GM12875 (cell line): ENCODE measurements at regions not wholly inside any gene's neighbourhood (a gene's known extent, or its start where the extent isn't known, plus 50 kb on each side); places are given as distances from the start of the nearest gene placed in this dataset.
"Not testable (repeated sequence)": the region's sequence is repeated elsewhere in the genome, so short reads cannot be mapped to it uniquely, and the experiment has no call there.

Source experiments
- H3K4me3 ChIP-seq: one replicate; pipeline ENCODE4 v1.5.1; 2011; ENCODE audit warnings: low read depth, low read length, control low read depth
- CTCF ChIP-seq: IDR thresholded peaks from 2 replicates; pipeline ENCODE4 v1.5.1; 2011; ENCODE audit warnings: low read depth, mild to moderate bottlenecking, control low read depth, inconsistent platforms, low read length, moderate library complexity, borderline replicate concordance; ENCODE audit not compliant: insufficient read depth

GRCh38 chr9:84513979-84514378 is 155.6 kb upstream of the NTRK2 start:
- TF ChIP-seq CTCF = no peak

GRCh38 chr9:84514421-84514820 is 155.1 kb upstream of the NTRK2 start:
- no peak overlapping the region for H3K4me3 ChIP-seq
- no peak for TF ChIP-seq CTCF

More at GRCh38 chr9:84513979-84514378, 155.6 kb upstream of the NTRK2 start:
- H3K4me3 ChIP-seq = no peak overlapping the region

- no peak for TF ChIP-seq CTCF
- no peak overlapping the region for H3K4me3 ChIP-seq
These were observed 152.5 kb upstream of the NTRK2 start for GRCh38 chr9:84517026-84517425.

GRCh38 chr9:84519413-84519812 is 150.1 kb upstream of the NTRK2 start:
- no peak overlapping the region for H3K4me3 ChIP-seq
- TF ChIP-seq CTCF = no peak

- no peak overlapping the region for H3K4me3 ChIP-seq
- TF ChIP-seq CTCF = no peak
These were observed 148.3 kb upstream of the NTRK2 start for GRCh38 chr9:84521208-84521607.

GRCh38 chr9:84526211-84526610 is 143.3 kb upstream of the NTRK2 start:
- H3K4me3 ChIP-seq = not testable (repeated sequence)

GRCh38 chr9:84527060-84527720 is 142.3 kb upstream of the NTRK2 start:
- H3K4me3 ChIP-seq = not testable (repeated sequence)

GRCh38 chr9:84535973-84536372 is 133.6 kb upstream of the NTRK2 start:
- not testable (repeated sequence) for H3K4me3 ChIP-seq

- no peak for TF ChIP-seq CTCF
- no peak overlapping the region for H3K4me3 ChIP-seq
These were observed 130.7 kb upstream of the NTRK2 start for GRCh38 chr9:84538879-84539278.
